ENCODE measurements at regions not wholly inside any gene's neighbourhood (a gene's known extent, or its start where the extent isn't known, plus 50 kb on each side); places are given as distances from the start of the nearest gene placed in this dataset.

DNA sequence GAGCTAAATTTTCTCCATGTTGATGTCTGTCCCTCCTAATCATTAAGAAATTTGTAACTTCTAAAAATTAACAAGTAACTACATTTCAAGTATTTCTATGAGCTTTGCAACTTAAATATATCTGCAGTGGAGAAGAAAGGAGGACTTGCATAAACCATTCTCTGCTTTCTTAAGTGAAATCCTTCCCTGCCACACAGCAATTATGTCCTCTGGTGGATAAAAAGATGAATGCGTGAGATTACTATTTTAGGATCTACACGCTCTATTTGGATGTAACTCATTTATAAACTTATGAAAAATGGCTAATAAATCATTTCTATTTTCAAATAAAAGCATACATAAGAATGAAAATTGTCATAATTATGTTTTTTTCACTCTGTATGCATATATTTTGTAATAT, 338.0 kb upstream of the PTCHD4 start:
- H3K36me3 ChIP-seq (replicated peaks; ENCODE audit: control insufficient read depth, insufficient read depth, low read length): no peaks in the 10 kb centered on the region
- H3K4me3 ChIP-seq (ENCODE audit: insufficient read depth, low read depth, low read length): no peak overlapping the region
- no peaks in the 10 kb centered on the region for H3K27me3 ChIP-seq (ENCODE audit: control insufficient read depth, insufficient read depth, low read length)
- no peak for DNase-seq

DNA sequence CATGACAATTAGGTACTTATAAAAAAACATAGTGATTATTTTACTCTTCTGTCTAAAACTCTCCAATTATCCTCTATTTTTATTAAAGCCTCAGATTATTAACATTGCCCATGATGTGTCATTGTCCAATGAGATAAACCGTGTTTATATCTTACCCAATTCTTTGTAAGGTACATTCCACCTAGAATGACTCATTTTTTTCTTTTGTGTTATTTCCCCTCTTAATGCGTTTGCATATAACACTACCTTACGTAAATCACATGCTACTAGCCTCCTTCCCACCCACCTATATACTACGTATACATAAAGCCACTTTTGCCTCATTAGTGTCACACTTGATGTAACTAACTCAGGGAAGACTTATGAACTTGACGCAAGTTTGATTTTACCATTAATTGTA, 336.3 kb upstream of the PTCHD4 start:
- H3K36me3 ChIP-seq (replicated peaks; ENCODE audit: control insufficient read depth, insufficient read depth, low read length): no peaks in the 10 kb centered on the region
- no peak overlapping the region for H3K4me3 ChIP-seq (ENCODE audit: insufficient read depth, low read depth, low read length)
- DNase-seq: no peak
- no peaks in the 10 kb centered on the region for H3K27me3 ChIP-seq (ENCODE audit: control insufficient read depth, insufficient read depth, low read length)

GRCh38 chr6:48429610-48430009, 318.6 kb upstream of the PTCHD4 start:
- Histone ChIP-seq H3K27me3 (ENCODE audit: control insufficient read depth, insufficient read depth, low read length) (no peaks in the 10 kb centered on the region), H3K4me3 (ENCODE audit: insufficient read depth, low read depth, low read length) (no peak overlapping the region), H3K36me3 (replicated peaks; ENCODE audit: control insufficient read depth, insufficient read depth, low read length) (no peaks in the 10 kb centered on the region)
- no peak for DNase-seq

DNA sequence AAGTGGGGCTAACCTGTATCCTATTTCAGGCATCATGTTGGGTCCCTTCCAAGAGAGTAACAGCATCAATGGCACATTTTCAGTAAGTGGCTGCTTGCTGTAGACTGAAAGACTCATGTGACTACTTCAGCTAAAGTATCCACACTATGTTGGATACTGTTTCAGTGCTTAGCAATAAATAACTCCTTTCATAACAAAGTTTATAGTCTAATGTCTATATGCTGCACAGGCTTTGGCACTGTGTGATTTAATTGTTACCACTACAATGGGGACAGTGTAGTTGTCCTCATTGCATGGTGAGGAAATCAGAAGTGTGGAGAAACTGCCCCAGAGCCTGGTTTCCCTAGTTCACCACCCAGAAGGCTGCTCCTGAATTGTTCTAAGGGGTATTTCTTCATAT, 318.0 kb upstream of the PTCHD4 start:
- Histone ChIP-seq H3K27me3 (ENCODE audit: control insufficient read depth, insufficient read depth, low read length) (no peaks in the 10 kb centered on the region), H3K36me3 (replicated peaks; ENCODE audit: control insufficient read depth, insufficient read depth, low read length) (no peaks in the 10 kb centered on the region), H3K4me3 (ENCODE audit: insufficient read depth, low read depth, low read length) (no peak overlapping the region)
- no peak for DNase-seq

GRCh38 chr6:48426636-48427035, 315.6 kb upstream of the PTCHD4 start:
- no peaks in the 10 kb centered on the region for H3K36me3 ChIP-seq (replicated peaks; ENCODE audit: control insufficient read depth, insufficient read depth, low read length)
- no peak overlapping the region for H3K4me3 ChIP-seq (ENCODE audit: insufficient read depth, low read depth, low read length)
- no peaks in the 10 kb centered on the region for H3K27me3 ChIP-seq (ENCODE audit: control insufficient read depth, insufficient read depth, low read length)
- DNase-seq: no peak

GRCh38 chr6:48423640-48424365, 312.8 kb upstream of the PTCHD4 start:
- H3K27me3 ChIP-seq (ENCODE audit: control insufficient read depth, insufficient read depth, low read length): no peaks in the 10 kb centered on the region
- no peaks in the 10 kb centered on the region for H3K36me3 ChIP-seq (replicated peaks; ENCODE audit: control insufficient read depth, insufficient read depth, low read length)
- H3K4me3 ChIP-seq (ENCODE audit: insufficient read depth, low read depth, low read length): no peak overlapping the region
- no peak for DNase-seq

GRCh38 chr6:48419992-48420391, 309.0 kb upstream of the PTCHD4 start:
- no peaks in the 10 kb centered on the region for H3K27me3 ChIP-seq (ENCODE audit: control insufficient read depth, insufficient read depth, low read length)
- no peak overlapping the region for H3K4me3 ChIP-seq (ENCODE audit: insufficient read depth, low read depth, low read length)
- H3K36me3 ChIP-seq (replicated peaks; ENCODE audit: control insufficient read depth, insufficient read depth, low read length): no peaks in the 10 kb centered on the region
- DNase-seq: no peak

- no peak for DNase-seq
- Histone ChIP-seq H3K27me3 (ENCODE audit: control insufficient read depth, insufficient read depth, low read length) (no peaks in the 10 kb centered on the region), H3K4me3 (ENCODE audit: insufficient read depth, low read depth, low read length) (no peak overlapping the region), H3K36me3 (replicated peaks; ENCODE audit: control insufficient read depth, insufficient read depth, low read length) (no peaks in the 10 kb centered on the region)
Measured at GRCh38 chr6:48417927-48418326, 306.9 kb upstream of the PTCHD4 start.

DNA sequence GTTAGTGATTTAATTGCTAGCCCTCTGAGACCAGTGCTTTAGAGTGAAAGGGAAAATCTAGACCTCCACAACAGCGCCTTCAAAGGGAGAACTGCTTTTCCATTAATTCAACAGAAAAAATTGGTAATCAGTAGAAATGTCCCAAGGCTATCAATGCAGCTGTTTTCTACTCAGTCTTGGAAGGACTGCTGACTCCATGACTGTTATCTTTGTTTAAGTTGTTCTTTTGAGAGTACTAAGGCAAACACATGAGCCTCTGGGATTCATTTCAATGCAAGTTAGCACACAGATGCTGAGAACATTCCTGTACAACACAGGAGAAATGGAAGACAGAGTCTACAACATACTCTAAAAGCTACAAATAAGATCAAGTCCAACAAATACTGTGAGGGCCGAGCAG, 301.7 kb upstream of the PTCHD4 start:
- H3K4me3 ChIP-seq (ENCODE audit: insufficient read depth, low read depth, low read length): no peak overlapping the region
- DNase-seq: no peak
- H3K36me3 ChIP-seq (replicated peaks; ENCODE audit: control insufficient read depth, insufficient read depth, low read length): no peaks in the 10 kb centered on the region
- H3K27me3 ChIP-seq (ENCODE audit: control insufficient read depth, insufficient read depth, low read length): no peaks in the 10 kb centered on the region

DNA sequence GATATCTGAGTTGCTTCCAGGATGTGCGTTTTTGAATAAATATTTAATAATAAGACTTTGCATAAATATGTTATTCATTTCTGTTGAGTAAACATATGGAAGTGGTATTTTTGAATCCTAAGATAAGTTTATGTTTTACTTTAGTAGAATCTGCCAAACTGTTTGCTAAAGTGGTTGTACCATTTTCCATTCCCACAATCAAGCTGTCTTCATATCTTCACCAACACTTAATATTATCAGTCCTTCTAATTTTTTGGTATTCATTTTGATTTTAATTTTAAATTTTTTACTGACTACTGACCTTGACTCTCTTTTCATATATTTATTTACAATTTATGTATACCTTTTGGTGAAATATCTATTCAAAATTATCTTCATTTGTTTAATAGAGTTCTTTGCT, 293.9 kb upstream of the PTCHD4 start:
- Histone ChIP-seq H3K36me3 (replicated peaks; ENCODE audit: control insufficient read depth, insufficient read depth, low read length) (no peaks in the 10 kb centered on the region), H3K4me3 (ENCODE audit: insufficient read depth, low read depth, low read length) (no peak overlapping the region), H3K27me3 (ENCODE audit: control insufficient read depth, insufficient read depth, low read length) (no peaks in the 10 kb centered on the region)
- no peak for DNase-seq

- H3K36me3 ChIP-seq (replicated peaks; ENCODE audit: control insufficient read depth, insufficient read depth, low read length): no peaks in the 10 kb centered on the region
- no peaks in the 10 kb centered on the region for H3K27me3 ChIP-seq (ENCODE audit: control insufficient read depth, insufficient read depth, low read length)
- DNase-seq: no peak
- no peak overlapping the region for H3K4me3 ChIP-seq (ENCODE audit: insufficient read depth, low read depth, low read length)
Measured at GRCh38 chr6:48403587-48403986, 292.6 kb upstream of the PTCHD4 start.

GRCh38 chr6:48401016-48401415, 290.0 kb upstream of the PTCHD4 start:
- no peaks in the 10 kb centered on the region for H3K36me3 ChIP-seq (replicated peaks; ENCODE audit: control insufficient read depth, insufficient read depth, low read length)
- DNase-seq: no peak
- H3K27me3 ChIP-seq (ENCODE audit: control insufficient read depth, insufficient read depth, low read length): no peaks in the 10 kb centered on the region
- no peak overlapping the region for H3K4me3 ChIP-seq (ENCODE audit: insufficient read depth, low read depth, low read length)

DNA sequence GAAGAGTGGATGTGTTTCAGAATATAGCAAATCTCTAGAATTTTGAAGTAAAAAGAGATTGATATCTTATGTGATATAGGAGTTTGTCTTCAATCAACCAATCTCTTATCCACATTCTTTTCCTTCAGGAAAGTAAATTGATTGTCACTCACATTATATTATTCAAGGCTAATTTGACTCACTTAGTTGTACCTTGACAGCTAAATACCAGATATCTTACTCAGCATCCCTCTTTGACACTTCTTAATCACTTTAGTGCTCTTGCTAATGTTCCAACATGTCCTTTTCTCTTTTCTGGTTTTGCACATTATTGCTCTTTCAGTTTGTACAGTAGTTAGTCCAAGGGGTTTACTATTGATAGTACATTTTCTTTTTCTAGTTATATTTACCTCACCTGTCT, 286.9 kb upstream of the PTCHD4 start:
- no peak for DNase-seq
- H3K27me3 ChIP-seq (ENCODE audit: control insufficient read depth, insufficient read depth, low read length): no peaks in the 10 kb centered on the region
- no peaks in the 10 kb centered on the region for H3K36me3 ChIP-seq (replicated peaks; ENCODE audit: control insufficient read depth, insufficient read depth, low read length)
- no peak overlapping the region for H3K4me3 ChIP-seq (ENCODE audit: insufficient read depth, low read depth, low read length)

GRCh38 chr6:48389146-48390043, 278.4 kb upstream of the PTCHD4 start:
- no peaks in the 10 kb centered on the region for H3K36me3 ChIP-seq (replicated peaks; ENCODE audit: control insufficient read depth, insufficient read depth, low read length)
- no peak overlapping the region for H3K4me3 ChIP-seq (ENCODE audit: insufficient read depth, low read depth, low read length)
- no peak for DNase-seq
- no peaks in the 10 kb centered on the region for H3K27me3 ChIP-seq (ENCODE audit: control insufficient read depth, insufficient read depth, low read length)

DNA sequence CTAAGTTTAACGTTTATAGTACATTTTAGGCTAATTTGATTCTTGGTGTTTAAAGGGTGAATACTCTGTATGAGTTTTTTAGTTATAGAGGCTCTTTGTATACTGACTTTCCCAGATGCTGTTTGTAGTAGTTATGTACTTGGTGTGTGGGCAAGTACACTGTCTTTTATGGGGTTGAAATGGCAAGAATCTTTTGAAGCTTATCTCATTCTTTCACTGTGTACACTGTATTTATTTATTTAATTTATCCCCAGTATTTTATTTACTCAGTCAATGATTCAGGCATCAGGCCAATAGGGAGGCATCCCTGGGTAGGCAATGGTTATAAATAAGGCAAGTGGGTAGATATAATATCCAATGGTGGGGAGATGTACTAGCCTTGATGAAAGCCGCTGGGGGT, 277.0 kb upstream of the PTCHD4 start:
- H3K4me3 ChIP-seq (ENCODE audit: insufficient read depth, low read depth, low read length): no peak overlapping the region
- no peaks in the 10 kb centered on the region for H3K36me3 ChIP-seq (replicated peaks; ENCODE audit: control insufficient read depth, insufficient read depth, low read length)
- DNase-seq: no peak
- H3K27me3 ChIP-seq (ENCODE audit: control insufficient read depth, insufficient read depth, low read length): no peaks in the 10 kb centered on the region

Data from H7 (cell line).